ENCODE measurements at regions not wholly inside any gene's neighbourhood (a gene's known extent, or its start where the extent isn't known, plus 50 kb on each side); places are given as distances from the start of the nearest gene placed in this dataset.

DNA sequence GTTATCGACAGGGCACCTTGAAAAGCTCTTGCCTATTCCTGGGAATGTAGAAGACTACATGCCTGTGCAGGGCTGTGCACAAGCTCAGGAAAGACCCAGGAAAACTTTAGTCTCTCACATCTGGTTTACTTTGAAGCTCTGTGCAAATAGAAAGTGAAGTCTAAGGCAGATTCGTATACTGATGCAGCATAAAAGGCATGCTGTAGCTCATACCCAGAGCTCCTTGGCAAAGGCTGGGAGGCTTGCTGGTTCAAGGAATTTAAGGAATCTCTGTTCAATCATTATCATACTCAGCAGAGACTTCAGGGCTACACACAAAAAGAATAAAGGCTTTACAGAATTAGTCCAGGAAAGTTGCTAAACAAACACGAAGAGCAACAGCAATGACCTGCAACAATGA, 192.0 kb downstream of the OTUD1 start:
- TF ChIP-seq CTCF (conservative IDR thresholded peaks at IDR 0.05; ENCODE audit: low read depth, low read length): no peak
- no peak for TF ChIP-seq EZH2 (IDR thresholded peaks at IDR 0.05; ENCODE audit: low read length, unreplicated experiment)
